ENCODE measurements at regions not wholly inside any gene's neighbourhood (a gene's known extent, or its start where the extent isn't known, plus 50 kb on each side); places are given as distances from the start of the nearest gene placed in this dataset.

GRCh38 chr4:44071959-44072955 lies 376.4 kb downstream of the KCTD8 start:
- no peak overlapping the region for H3K4me3 ChIP-seq (ENCODE audit: low read length)
- TF ChIP-seq ZNF274 (IDR thresholded peaks at IDR 0.05; ENCODE audit: low read depth, low read length) = no peak

GRCh38 chr4:44086753-44087152 lies 361.9 kb downstream of the KCTD8 start:
- no peak for TF ChIP-seq ZNF274 (IDR thresholded peaks at IDR 0.05; ENCODE audit: low read depth, low read length)
- no peak overlapping the region for H3K4me3 ChIP-seq (ENCODE audit: low read length)

- no peak for TF ChIP-seq ZNF274 (IDR thresholded peaks at IDR 0.05; ENCODE audit: low read depth, low read length)
- no peak overlapping the region for H3K4me3 ChIP-seq (ENCODE audit: low read length)
These were observed 355.2 kb downstream of the KCTD8 start for GRCh38 chr4:44093390-44093789.

GRCh38 chr4:44098973-44099372 lies 349.6 kb downstream of the KCTD8 start:
- no peak for TF ChIP-seq ZNF274 (IDR thresholded peaks at IDR 0.05; ENCODE audit: low read depth, low read length)
- H3K4me3 ChIP-seq (ENCODE audit: low read length) = no peak overlapping the region

GRCh38 chr4:44100456-44100855 lies 348.2 kb downstream of the KCTD8 start:
- no peak for TF ChIP-seq ZNF274 (IDR thresholded peaks at IDR 0.05; ENCODE audit: low read depth, low read length)

GRCh38 chr4:44118971-44119680 lies 329.5 kb downstream of the KCTD8 start:
- no peak overlapping the region for H3K4me3 ChIP-seq (ENCODE audit: low read length)
- TF ChIP-seq ZNF274 (IDR thresholded peaks at IDR 0.05; ENCODE audit: low read depth, low read length) = no peak

More at GRCh38 chr4:44100456-44100855, 348.2 kb downstream of the KCTD8 start:
- no peak overlapping the region for H3K4me3 ChIP-seq (ENCODE audit: low read length)

- no peak for TF ChIP-seq ZNF274 (IDR thresholded peaks at IDR 0.05; ENCODE audit: low read depth, low read length)
- H3K4me3 ChIP-seq (ENCODE audit: low read length) = no peak overlapping the region
These were observed 328.0 kb downstream of the KCTD8 start for GRCh38 chr4:44120646-44121045.

- H3K4me3 ChIP-seq (ENCODE audit: low read length) = no peak overlapping the region
- no peak for TF ChIP-seq ZNF274 (IDR thresholded peaks at IDR 0.05; ENCODE audit: low read depth, low read length)
These were observed 327.4 kb downstream of the KCTD8 start for GRCh38 chr4:44121210-44121609.
